HepG2 (cell line): ENCODE measurements at regions not wholly inside any gene's neighbourhood (a gene's known extent, or its start where the extent isn't known, plus 50 kb on each side); places are given as distances from the start of the nearest gene placed in this dataset.

ENCODE experiments used
- ATF2 ChIP-seq: sonication (generic); formaldehyde crosslinking; IDR thresholded peaks from 2 replicates; pipeline ENCODE4 v1.4.0; 2020; ENCODE audit warnings: missing genetic modification reagents
- GLMP ChIP-seq: sonication (generic); formaldehyde crosslinking; IDR thresholded peaks from 2 replicates; pipeline ENCODE4 v1.9.0; 2021; ENCODE audit warnings: missing genetic modification reagents, mild to moderate bottlenecking, borderline replicate concordance
- HMG20B ChIP-seq: conservative IDR thresholded peaks from 2 replicates; pipeline ENCODE4 v1.6.1; 2016; ENCODE audit warnings: missing genetic modification reagents, missing compliant biosample characterization
- IKZF1 ChIP-seq: fragments of 450-650 bp; IDR thresholded peaks from 2 replicates; pipeline ENCODE4 v1.7.1; 2016
- MED1 ChIP-seq: sonication (generic); formaldehyde crosslinking; IDR thresholded peaks from 2 replicates; pipeline ENCODE4 v1.4.0; 2020; ENCODE audit warnings: missing genetic modification reagents
- MLXIP ChIP-seq: sonication (generic); formaldehyde crosslinking; IDR thresholded peaks from 2 replicates; pipeline ENCODE4 v1.9.0; 2021; ENCODE audit warnings: missing genetic modification reagents, borderline replicate concordance
- NR2F1 ChIP-seq, 2 experiments: fragments of 450-650 bp in 1 of 2; formaldehyde crosslinking in 1 of 2; IDR thresholded peaks; 2 replicates each; pipeline versions ENCODE4 v1.5.0 to v1.6.1; 2016 to 2020; ENCODE audit warnings: mild to moderate bottlenecking in 1 of 2, missing compliant biosample characterization in 1 of 2, missing genetic modification reagents in 1 of 2, moderate library complexity in 1 of 2
- RARA ChIP-seq: IDR thresholded peaks from 2 replicates; pipeline ENCODE4 v1.6.1; 2016; ENCODE audit warnings: missing genetic modification reagents, missing compliant biosample characterization
- SP4 ChIP-seq: sonication (generic); formaldehyde crosslinking; IDR thresholded peaks from 2 replicates; pipeline ENCODE4 v1.8.1; 2023; ENCODE audit warnings: mild to moderate bottlenecking, missing genetic modification reagents
- ZNF124 ChIP-seq: sonication (generic); formaldehyde crosslinking; IDR thresholded peaks from 2 replicates; pipeline ENCODE4 v1.4.0; 2020; ENCODE audit warnings: missing genetic modification reagents
- ZNF18 ChIP-seq: sonication (generic); formaldehyde crosslinking; IDR thresholded peaks from 2 replicates; pipeline ENCODE4 v1.8.0; 2022; ENCODE audit warnings: mild to moderate bottlenecking, missing genetic modification reagents; ENCODE audit not compliant: insufficient replicate concordance
- ZNF256 ChIP-seq: sonication (generic); formaldehyde crosslinking; conservative IDR thresholded peaks from 2 replicates; pipeline ENCODE4 v1.4.0; 2020; ENCODE audit warnings: missing genetic modification reagents
- ZNF30 ChIP-seq: sonication (generic); formaldehyde crosslinking; IDR thresholded peaks from 2 replicates; pipeline ENCODE4 v1.5.0; 2020; ENCODE audit warnings: mild to moderate bottlenecking, missing genetic modification reagents
- ZNF564 ChIP-seq: sonication (generic); formaldehyde crosslinking; IDR thresholded peaks from 2 replicates; pipeline ENCODE4 v1.8.1; 2023; ENCODE audit warnings: mild to moderate bottlenecking, missing genetic modification reagents
- TF ChIP-seq, protein P1 (sequence below): sonication (generic); formaldehyde crosslinking; IDR thresholded peaks from 2 replicates; pipeline ENCODE4 v1.5.0; 2020; ENCODE audit warnings: missing genetic modification reagents
- TF ChIP-seq, protein P2 (sequence below): IDR thresholded peaks from 2 replicates; pipeline ENCODE4 v1.4.0; 2020; ENCODE audit warnings: mild to moderate bottlenecking, missing genetic modification reagents

DNA sequence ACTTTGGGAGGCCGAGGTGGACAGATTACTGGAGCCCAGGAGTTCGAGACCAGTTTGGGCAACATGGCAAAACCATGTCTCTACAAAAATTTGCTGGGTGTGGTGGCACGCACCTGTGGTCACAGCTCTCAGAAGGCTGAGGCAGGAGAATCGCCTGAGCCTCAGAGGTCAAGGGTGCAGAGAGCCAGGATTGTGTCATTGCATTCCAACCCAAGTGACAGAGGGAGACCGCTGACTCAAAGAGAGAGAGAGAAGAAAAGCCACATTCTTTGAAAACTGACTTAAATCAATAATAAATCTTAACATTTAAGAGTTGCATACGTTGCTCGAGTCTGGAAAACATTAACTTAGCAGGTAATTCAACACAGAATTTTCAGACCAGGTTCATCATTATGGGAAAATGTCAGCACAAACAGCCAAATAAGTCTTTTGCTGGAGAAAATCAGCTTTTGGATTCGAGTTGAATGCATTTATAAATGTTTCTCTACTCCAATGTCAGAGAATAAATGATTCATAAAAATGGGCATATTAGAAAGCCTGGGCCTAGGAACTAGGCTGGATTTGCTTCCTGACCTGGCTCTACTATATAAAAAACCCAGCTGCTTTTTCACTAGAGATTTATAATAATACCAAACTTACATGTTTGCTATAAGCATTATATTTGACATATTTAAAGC, 68.3 kb upstream of the RBPJ start (continued):
- no peak for TF ChIP-seq ZNF18 (CRISPR knock-in tag)
- TF ChIP-seq, protein P1, sequence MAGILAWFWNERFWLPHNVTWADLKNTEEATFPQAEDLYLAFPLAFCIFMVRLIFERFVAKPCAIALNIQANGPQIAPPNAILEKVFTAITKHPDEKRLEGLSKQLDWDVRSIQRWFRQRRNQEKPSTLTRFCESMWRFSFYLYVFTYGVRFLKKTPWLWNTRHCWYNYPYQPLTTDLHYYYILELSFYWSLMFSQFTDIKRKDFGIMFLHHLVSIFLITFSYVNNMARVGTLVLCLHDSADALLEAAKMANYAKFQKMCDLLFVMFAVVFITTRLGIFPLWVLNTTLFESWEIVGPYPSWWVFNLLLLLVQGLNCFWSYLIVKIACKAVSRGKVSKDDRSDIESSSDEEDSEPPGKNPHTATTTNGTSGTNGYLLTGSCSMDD (CRISPR knock-in tag): no peak
- TF ChIP-seq NR2F1 (CRISPR knock-in tag; IDR thresholded peaks at IDR 0.05): peak; percentile 72 to 90; a peak in 2 of 4 replicates
- TF ChIP-seq IKZF1: no peak
- TF ChIP-seq, protein P2, sequence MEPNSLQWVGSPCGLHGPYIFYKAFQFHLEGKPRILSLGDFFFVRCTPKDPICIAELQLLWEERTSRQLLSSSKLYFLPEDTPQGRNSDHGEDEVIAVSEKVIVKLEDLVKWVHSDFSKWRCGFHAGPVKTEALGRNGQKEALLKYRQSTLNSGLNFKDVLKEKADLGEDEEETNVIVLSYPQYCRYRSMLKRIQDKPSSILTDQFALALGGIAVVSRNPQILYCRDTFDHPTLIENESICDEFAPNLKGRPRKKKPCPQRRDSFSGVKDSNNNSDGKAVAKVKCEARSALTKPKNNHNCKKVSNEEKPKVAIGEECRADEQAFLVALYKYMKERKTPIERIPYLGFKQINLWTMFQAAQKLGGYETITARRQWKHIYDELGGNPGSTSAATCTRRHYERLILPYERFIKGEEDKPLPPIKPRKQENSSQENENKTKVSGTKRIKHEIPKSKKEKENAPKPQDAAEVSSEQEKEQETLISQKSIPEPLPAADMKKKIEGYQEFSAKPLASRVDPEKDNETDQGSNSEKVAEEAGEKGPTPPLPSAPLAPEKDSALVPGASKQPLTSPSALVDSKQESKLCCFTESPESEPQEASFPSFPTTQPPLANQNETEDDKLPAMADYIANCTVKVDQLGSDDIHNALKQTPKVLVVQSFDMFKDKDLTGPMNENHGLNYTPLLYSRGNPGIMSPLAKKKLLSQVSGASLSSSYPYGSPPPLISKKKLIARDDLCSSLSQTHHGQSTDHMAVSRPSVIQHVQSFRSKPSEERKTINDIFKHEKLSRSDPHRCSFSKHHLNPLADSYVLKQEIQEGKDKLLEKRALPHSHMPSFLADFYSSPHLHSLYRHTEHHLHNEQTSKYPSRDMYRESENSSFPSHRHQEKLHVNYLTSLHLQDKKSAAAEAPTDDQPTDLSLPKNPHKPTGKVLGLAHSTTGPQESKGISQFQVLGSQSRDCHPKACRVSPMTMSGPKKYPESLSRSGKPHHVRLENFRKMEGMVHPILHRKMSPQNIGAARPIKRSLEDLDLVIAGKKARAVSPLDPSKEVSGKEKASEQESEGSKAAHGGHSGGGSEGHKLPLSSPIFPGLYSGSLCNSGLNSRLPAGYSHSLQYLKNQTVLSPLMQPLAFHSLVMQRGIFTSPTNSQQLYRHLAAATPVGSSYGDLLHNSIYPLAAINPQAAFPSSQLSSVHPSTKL (CRISPR knock-in tag): peak; percentile 71
- TF ChIP-seq ZNF124 (CRISPR knock-in tag): no peak
- TF ChIP-seq ATF2: peak; percentile 33; the same call in 1 of the 2 replicates
- TF ChIP-seq SP4: no peak
- peak; percentile 70 for TF ChIP-seq RARA (CRISPR knock-in tag)
- no peak for TF ChIP-seq MED1 (CRISPR knock-in tag)
- TF ChIP-seq MLXIP (CRISPR knock-in tag): no peak
- TF ChIP-seq ZNF30 (CRISPR knock-in tag): no peak
- no peak for TF ChIP-seq ZNF256 (CRISPR knock-in tag)
- 0 out of 2 replicates have a peak, but pooled peaks have one; percentile 12 for TF ChIP-seq HMG20B
- TF ChIP-seq ZNF564 (CRISPR knock-in tag): no peak
- no peak for TF ChIP-seq GLMP (CRISPR knock-in tag)
